ENCODE measurements at regions not wholly inside any gene's neighbourhood (a gene's known extent, or its start where the extent isn't known, plus 50 kb on each side); places are given as distances from the start of the nearest gene placed in this dataset.

DNA sequence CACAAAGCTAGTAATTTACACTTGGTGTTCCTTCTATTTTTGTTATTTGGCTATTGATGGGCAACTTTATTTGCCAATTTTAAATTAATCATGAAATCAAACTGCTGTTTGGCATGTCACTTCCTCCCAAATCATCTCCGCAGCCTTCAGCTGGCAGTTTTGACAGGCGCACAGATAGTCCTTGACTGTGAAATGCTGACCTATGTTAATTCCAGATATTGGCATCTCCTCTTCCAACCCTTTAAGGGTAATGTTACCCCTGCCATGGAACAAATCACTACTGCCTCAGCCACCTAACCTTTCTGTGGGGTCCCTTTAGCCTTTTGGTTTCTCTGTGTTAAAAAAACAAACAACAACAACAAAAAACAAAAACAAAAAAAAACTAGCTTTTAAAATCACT is 182.4 kb upstream of the TANK start:
- ATAC-seq (ENCODE audit: low read depth), result no peak
- DNase-seq, result no peak
- peaks cover 20% of the 10 kb centered on the region for H3K27me3 Mint-ChIP-seq
- Histone ChIP-seq H3K9ac (ENCODE audit: low read length) (no peak overlapping the region), H3K9me3 (ENCODE audit: control extremely low read depth in 1 of 3, control insufficient read depth in 2 of 3, insufficient read depth in 1 of 3, low read length in 2 of 3) (peaks cover 0 to 1% (median 0%) of the 10 kb centered on the region in 3 donors), H3K79me2 (ENCODE audit: control insufficient read depth, insufficient read depth, low read length) (no peaks in the 10 kb centered on the region), H3K4me2 (replicated peaks; ENCODE audit: low read depth, low read length, poor library complexity, severe bottlenecking) (no peak overlapping the region), H3K27me3 (replicated peaks in 1 of 4; ENCODE audit: control extremely low read depth in 1 of 4, control insufficient read depth in 3 of 4, insufficient read depth in 4 of 4, low read length in 3 of 4) (peaks cover 0 to 6% (median 0%) of the 10 kb centered on the region in 4 experiments), H3K36me3 (replicated peaks in 1 of 2; ENCODE audit: control extremely low read depth in 1 of 2, control insufficient read depth in 1 of 2, extremely low read depth in 1 of 2, insufficient read depth in 2 of 2, low read length in 1 of 2) (no peaks in the 10 kb centered on the region), H2AFZ (ENCODE audit: insufficient read depth, low read depth, low read length, poor library complexity, severe bottlenecking) (no peak overlapping the region), H3K4me3 (ENCODE audit: control extremely low read depth in 1 of 5, extremely low read depth in 1 of 5, insufficient read depth in 1 of 5, low read depth in 2 of 5, low read length in 4 of 5) (no peak overlapping the region), H3K4me1 (ENCODE audit: control insufficient read depth in 2 of 2, insufficient read depth in 2 of 2, low read length in 2 of 2) (no peaks in the 10 kb centered on the region), H4K20me1 (ENCODE audit: control insufficient read depth, insufficient read depth, low read length, poor library complexity, severe bottlenecking) (no peaks in the 10 kb centered on the region), H3K27ac (ENCODE audit: low read length in 2 of 2) (no peak overlapping the region)
- intact Hi-C loops (cut with micrococcal nuclease), result no loop called here
- no peak overlapping the region for H3K27ac Mint-ChIP-seq
- TF ChIP-seq EZH2 (IDR thresholded peaks at IDR 0.05; ENCODE audit: borderline replicate concordance, insufficient read depth, low read depth, low read length, poor library complexity, severe bottlenecking), result no peak
- TF ChIP-seq, protein P1, sequence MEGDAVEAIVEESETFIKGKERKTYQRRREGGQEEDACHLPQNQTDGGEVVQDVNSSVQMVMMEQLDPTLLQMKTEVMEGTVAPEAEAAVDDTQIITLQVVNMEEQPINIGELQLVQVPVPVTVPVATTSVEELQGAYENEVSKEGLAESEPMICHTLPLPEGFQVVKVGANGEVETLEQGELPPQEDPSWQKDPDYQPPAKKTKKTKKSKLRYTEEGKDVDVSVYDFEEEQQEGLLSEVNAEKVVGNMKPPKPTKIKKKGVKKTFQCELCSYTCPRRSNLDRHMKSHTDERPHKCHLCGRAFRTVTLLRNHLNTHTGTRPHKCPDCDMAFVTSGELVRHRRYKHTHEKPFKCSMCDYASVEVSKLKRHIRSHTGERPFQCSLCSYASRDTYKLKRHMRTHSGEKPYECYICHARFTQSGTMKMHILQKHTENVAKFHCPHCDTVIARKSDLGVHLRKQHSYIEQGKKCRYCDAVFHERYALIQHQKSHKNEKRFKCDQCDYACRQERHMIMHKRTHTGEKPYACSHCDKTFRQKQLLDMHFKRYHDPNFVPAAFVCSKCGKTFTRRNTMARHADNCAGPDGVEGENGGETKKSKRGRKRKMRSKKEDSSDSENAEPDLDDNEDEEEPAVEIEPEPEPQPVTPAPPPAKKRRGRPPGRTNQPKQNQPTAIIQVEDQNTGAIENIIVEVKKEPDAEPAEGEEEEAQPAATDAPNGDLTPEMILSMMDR (IDR thresholded peaks at IDR 0.05), result no peak
- 100% methylated on average over 2 of the region's 2 CpGs for WGBS (ENCODE audit: insufficient coverage)
- CTCF ChIA-PET, result interaction anchor here (1.0 to 2.6 kb wide), 3 partner anchors 14 to 27 kb away, joined by 3 to 7 read pairs (median 6); no protein-coding TSS in a partner anchor
- no peaks in the 10 kb centered on the region for H3K4me1 Mint-ChIP-seq
- H3K4me3 Mint-ChIP-seq, result no peak overlapping the region
- POLR2A ChIA-PET, result no interaction called here
- H3K9me3 Mint-ChIP-seq (ENCODE audit: insufficient read depth), result no peaks in the 10 kb centered on the region

DNA sequence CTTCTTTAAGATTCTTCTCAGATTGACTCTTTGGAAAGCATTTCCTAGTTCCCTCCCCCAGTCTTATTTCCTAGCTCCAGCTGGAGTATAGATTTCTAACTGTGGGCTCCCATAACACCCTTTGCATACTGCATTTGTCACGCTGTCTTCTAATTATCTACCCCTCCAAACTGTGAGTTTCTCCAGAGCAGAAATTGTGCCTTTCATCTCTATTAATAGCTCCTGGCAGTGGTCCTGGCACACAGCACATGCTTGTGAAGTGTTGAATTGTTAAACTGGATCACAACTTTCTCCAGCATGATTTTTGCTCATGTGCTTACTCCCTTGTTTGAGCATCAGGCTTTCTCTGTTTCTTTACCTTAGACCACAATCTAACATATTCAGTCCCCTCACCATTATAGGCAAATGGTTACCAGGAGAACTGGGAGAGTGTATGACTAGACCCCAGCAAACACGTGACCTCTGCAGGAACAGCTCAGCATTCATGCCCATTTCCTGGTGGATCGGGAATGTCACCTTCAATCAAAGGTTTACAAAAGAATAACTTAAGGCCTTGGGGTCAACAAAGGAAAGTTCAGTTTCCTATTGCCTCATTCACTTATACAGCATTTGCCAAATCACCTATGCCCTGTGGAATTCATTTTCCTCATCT is 175.7 kb upstream of the TANK start:
- no peak overlapping the region for H2AFZ ChIP-seq (ENCODE audit: insufficient read depth, low read depth, low read length, poor library complexity, severe bottlenecking)
- ChIA-PET POLR2A (no interaction called here), CTCF (interaction anchor here (0.9 to 2.2 kb wide), 3 partner anchors 10 to 25 kb away, joined by 3 to 9 read pairs (median 4); no protein-coding TSS in a partner anchor)
- H3K79me2 ChIP-seq (ENCODE audit: control insufficient read depth, insufficient read depth, low read length), result no peaks in the 10 kb centered on the region
- H3K36me3 ChIP-seq (replicated peaks in 1 of 2; ENCODE audit: control extremely low read depth in 1 of 2, control insufficient read depth in 1 of 2, extremely low read depth in 1 of 2, insufficient read depth in 2 of 2, low read length in 1 of 2), result no peaks in the 10 kb centered on the region
- intact Hi-C loops (cut with micrococcal nuclease), result no loop called here
- Mint-ChIP-seq H3K4me1 (no peaks in the 10 kb centered on the region), H3K4me3 (no peak overlapping the region), H3K27ac (no peak overlapping the region), H3K27me3 (peaks cover 12% of the 10 kb centered on the region), H3K9me3 (ENCODE audit: insufficient read depth) (no peaks in the 10 kb centered on the region)
- DNase-seq (no peak), ATAC-seq (ENCODE audit: low read depth) (no peak)
- H3K9ac ChIP-seq (ENCODE audit: low read length), result no peak overlapping the region
- no peaks in the 10 kb centered on the region for H3K27me3 ChIP-seq (replicated peaks in 1 of 4; ENCODE audit: control extremely low read depth in 1 of 4, control insufficient read depth in 3 of 4, insufficient read depth in 4 of 4, low read length in 3 of 4)
- H3K4me3 ChIP-seq (ENCODE audit: control extremely low read depth in 1 of 5, extremely low read depth in 1 of 5, insufficient read depth in 1 of 5, low read depth in 2 of 5, low read length in 4 of 5), result no peak overlapping the region
- no peak overlapping the region for H3K27ac ChIP-seq (ENCODE audit: low read length in 2 of 2)
- H3K4me2 ChIP-seq (replicated peaks; ENCODE audit: low read depth, low read length, poor library complexity, severe bottlenecking), result no peak overlapping the region
- H3K4me1 ChIP-seq (ENCODE audit: control insufficient read depth in 2 of 2, insufficient read depth in 2 of 2, low read length in 2 of 2), result no peaks in the 10 kb centered on the region
- TF ChIP-seq, protein P1 (IDR thresholded peaks at IDR 0.05), result no peak
- H3K9me3 ChIP-seq (ENCODE audit: control extremely low read depth in 1 of 3, control insufficient read depth in 2 of 3, insufficient read depth in 1 of 3, low read length in 2 of 3), result no peaks in the 10 kb centered on the region
- H4K20me1 ChIP-seq (ENCODE audit: control insufficient read depth, insufficient read depth, low read length, poor library complexity, severe bottlenecking), result no peaks in the 10 kb centered on the region
- 88% methylated on average over 1 of the region's 3 CpGs for WGBS (ENCODE audit: insufficient coverage)

Data from B cell (primary cell).